Body of pancreas (tissue), 4 donors: ENCODE measurements at regions not wholly inside any gene's neighbourhood (a gene's known extent, or its start where the extent isn't known, plus 50 kb on each side); places are given as distances from the start of the nearest gene placed in this dataset.
"Not testable (repeated sequence)": the region's sequence is repeated elsewhere in the genome, so short reads cannot be mapped to it uniquely, and the experiment has no call there.

ENCODE experiments used
- POLR2A ChIP-seq, 3 donors: fragments of 450-650 bp; IDR thresholded peaks; one replicate each; pipeline ENCODE4 v1.6.1; 2016; ENCODE audit warnings: antibody characterized with exemption in 3 of 3, mild to moderate bottlenecking in 2 of 3
- TF ChIP-seq, protein P1 (sequence below), 7 experiments: fragments of 450-650 bp in 4 of 7; fragments of 200-600 bp in 3 of 7; sonication (generic) in 3 of 7; IDR thresholded peaks; one replicate each; pipeline ENCODE4 v1.5.1; 2016 to 2019; ENCODE audit warnings: antibody characterized with exemption in 7 of 7

GRCh38 chr1:38479662-38480061, 379.9 kb downstream of the RRAGC start:
- TF ChIP-seq, protein P1, sequence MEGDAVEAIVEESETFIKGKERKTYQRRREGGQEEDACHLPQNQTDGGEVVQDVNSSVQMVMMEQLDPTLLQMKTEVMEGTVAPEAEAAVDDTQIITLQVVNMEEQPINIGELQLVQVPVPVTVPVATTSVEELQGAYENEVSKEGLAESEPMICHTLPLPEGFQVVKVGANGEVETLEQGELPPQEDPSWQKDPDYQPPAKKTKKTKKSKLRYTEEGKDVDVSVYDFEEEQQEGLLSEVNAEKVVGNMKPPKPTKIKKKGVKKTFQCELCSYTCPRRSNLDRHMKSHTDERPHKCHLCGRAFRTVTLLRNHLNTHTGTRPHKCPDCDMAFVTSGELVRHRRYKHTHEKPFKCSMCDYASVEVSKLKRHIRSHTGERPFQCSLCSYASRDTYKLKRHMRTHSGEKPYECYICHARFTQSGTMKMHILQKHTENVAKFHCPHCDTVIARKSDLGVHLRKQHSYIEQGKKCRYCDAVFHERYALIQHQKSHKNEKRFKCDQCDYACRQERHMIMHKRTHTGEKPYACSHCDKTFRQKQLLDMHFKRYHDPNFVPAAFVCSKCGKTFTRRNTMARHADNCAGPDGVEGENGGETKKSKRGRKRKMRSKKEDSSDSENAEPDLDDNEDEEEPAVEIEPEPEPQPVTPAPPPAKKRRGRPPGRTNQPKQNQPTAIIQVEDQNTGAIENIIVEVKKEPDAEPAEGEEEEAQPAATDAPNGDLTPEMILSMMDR (IDR thresholded peaks at IDR 0.05) = not testable (repeated sequence)
- TF ChIP-seq POLR2A (IDR thresholded peaks at IDR 0.05) = not testable (repeated sequence)
